ENCODE measurements at regions not wholly inside any gene's neighbourhood (a gene's known extent, or its start where the extent isn't known, plus 50 kb on each side); places are given as distances from the start of the nearest gene placed in this dataset.

- no peak for DNase-seq
- Histone ChIP-seq H3K4me3 (no peak overlapping the region), H3K36me3 (no peaks in the 10 kb centered on the region), H3K27ac (no peak overlapping the region), H3K4me1 (peaks cover 0 to 11% (median 3%) of the 10 kb centered on the region in 4 donors), H3K27me3 (no peaks in the 10 kb centered on the region), H3K9me3 (no peaks in the 10 kb centered on the region)
- WGBS, 2 donors, result 83 to 88% methylated on average over 9 of the region's 9 CpGs
- intact Hi-C loops (cut with DNase I), result no loop called here
- TF ChIP-seq POLR2A (IDR thresholded peaks at IDR 0.05) (no peak), EP300 (IDR thresholded peaks at IDR 0.05) (no peak), POLR2AphosphoS5 (IDR thresholded peaks at IDR 0.05) (no peak), CTCF (IDR thresholded peaks at IDR 0.05) (no peak)
Observed at GRCh38 chr10:25076506-25077177, 60.2 kb downstream of the THNSL1 start.

GRCh38 chr10:25078658-25079431, 62.4 kb downstream of the THNSL1 start:
- peaks cover 0 to 19% (median 11%) of the 10 kb centered on the region in 4 donors for H3K4me1 ChIP-seq
- intact Hi-C loops (cut with DNase I), result no loop called here

GRCh38 chr10:25080880-25081581, 64.6 kb downstream of the THNSL1 start:
- 6 to 13% methylated on average over 9 of the region's 9 CpGs for WGBS, 2 donors
- intact Hi-C loops (cut with DNase I), result loop anchor here (1.0 to 5.0 kb wide), 3 partner anchors 64 to 464 kb away; partner anchors contain the start of genes ENKUR and THNSL1
- Histone ChIP-seq H3K4me3 (no peak overlapping the region), H3K27me3 (no peaks in the 10 kb centered on the region), H3K36me3 (no peaks in the 10 kb centered on the region), H3K9me3 (no peaks in the 10 kb centered on the region), H3K4me1 (peaks cover 0 to 19% (median 11%) of the 10 kb centered on the region in 4 donors), H3K27ac (peak overlapping the region in 3 of 4 donors; percentile 47 to 55 (median 48))
- peak; percentile 88 for DNase-seq
- TF ChIP-seq CTCF (IDR thresholded peaks at IDR 0.05), result peak; percentile 75 to 87 (median 83)
- TF ChIP-seq POLR2A (IDR thresholded peaks at IDR 0.05), result no peak
- TF ChIP-seq POLR2AphosphoS5 (IDR thresholded peaks at IDR 0.05), result peak in 1 of 4 donors; percentile 26

More at GRCh38 chr10:25078658-25079431, 62.4 kb downstream of the THNSL1 start:
- 10 to 49% methylated on average over 7 of the region's 7 CpGs for WGBS, 2 donors
- DNase-seq, result no peak
- H3K27ac ChIP-seq, result no peak overlapping the region
- H3K27me3 ChIP-seq, result no peaks in the 10 kb centered on the region
- TF ChIP-seq EP300 (IDR thresholded peaks at IDR 0.05) (no peak), POLR2AphosphoS5 (IDR thresholded peaks at IDR 0.05) (no peak), POLR2A (IDR thresholded peaks at IDR 0.05) (no peak), CTCF (IDR thresholded peaks at IDR 0.05) (no peak)
- no peaks in the 10 kb centered on the region for H3K36me3 ChIP-seq
- H3K4me3 ChIP-seq, result no peak overlapping the region
- H3K9me3 ChIP-seq, result no peaks in the 10 kb centered on the region

GRCh38 chr10:25082276-25083204, 66.1 kb downstream of the THNSL1 start:
- intact Hi-C loops (cut with DNase I), result loop anchor here (5.0 kb wide), 2 partner anchors 65 to 465 kb away; partner anchors contain the start of genes ENKUR and THNSL1
- H3K4me1 ChIP-seq, result peaks cover 0 to 19% (median 11%) of the 10 kb centered on the region in 4 donors
- H3K27ac ChIP-seq, result no peak overlapping the region
- no peak for DNase-seq
- H3K9me3 ChIP-seq, result no peaks in the 10 kb centered on the region
- no peaks in the 10 kb centered on the region for H3K36me3 ChIP-seq
- WGBS, 2 donors, result 70 to 73% methylated on average over 8 of the region's 8 CpGs
- TF ChIP-seq EP300 (IDR thresholded peaks at IDR 0.05) (no peak), CTCF (IDR thresholded peaks at IDR 0.05) (no peak), POLR2AphosphoS5 (IDR thresholded peaks at IDR 0.05) (no peak), POLR2A (IDR thresholded peaks at IDR 0.05) (no peak)
- no peak overlapping the region for H3K4me3 ChIP-seq
- no peaks in the 10 kb centered on the region for H3K27me3 ChIP-seq

Measured in sigmoid colon (tissue), 6 donors.